Esophagus squamous epithelium (tissue), 5 donors: ENCODE measurements at regions not wholly inside any gene's neighbourhood (a gene's known extent, or its start where the extent isn't known, plus 50 kb on each side); places are given as distances from the start of the nearest gene placed in this dataset.

Source experiments
- DNase-seq: peaks from one replicate; lab custom pipeline; 2025; lab: John Stamatoyannopoulos, UW
- H3K27ac ChIP-seq, 4 donors: fragments of 200-600 bp; sonication (generic); one replicate each; pipeline ENCODE4 v1.5.1; 2016 to 2019; ENCODE audit warnings: mild to moderate bottlenecking in 1 of 4
- H3K27me3 ChIP-seq, 4 donors: fragments of 200-600 bp; sonication (generic); 1 replicate in 3 of 4; 2 replicates in 1 of 4; pipeline versions ENCODE4 v1.5.1 to v1.6.0; 2017 to 2021; ENCODE audit warnings: antibody characterized with exemption in 1 of 4
- H3K36me3 ChIP-seq, 3 donors: fragments of 200-600 bp; sonication (generic); one replicate each; pipeline ENCODE4 v1.5.1; 2016 to 2019
- H3K4me1 ChIP-seq, 3 donors: fragments of 200-600 bp; sonication (generic); one replicate each; pipeline ENCODE4 v1.5.1; 2017 to 2019
- H3K4me3 ChIP-seq, 4 donors: fragments of 200-600 bp; sonication (generic); 1 replicate in 3 of 4; 2 replicates in 1 of 4; pipeline ENCODE4 v1.5.1; 2016 to 2019; ENCODE audit warnings: mild to moderate bottlenecking in 2 of 4, moderate library complexity in 1 of 4
- H3K9me3 ChIP-seq, 3 donors: fragments of 200-600 bp; sonication (generic); one replicate each; pipeline ENCODE4 v1.5.1; 2016 to 2019
- CTCF ChIP-seq, 6 experiments: fragments of 450-650 bp in 4 of 6; fragments of 200-600 bp in 2 of 6; sonication (generic) in 2 of 6; IDR thresholded peaks; one replicate each; pipeline ENCODE4 v1.5.1; 2016 to 2019; ENCODE audit warnings: antibody characterized with exemption in 6 of 6, mild to moderate bottlenecking in 4 of 6, moderate library complexity in 4 of 6
- POLR2A ChIP-seq, 4 donors: fragments of 450-650 bp; IDR thresholded peaks; one replicate each; pipeline ENCODE4 v1.6.1; 2017; ENCODE audit warnings: antibody characterized with exemption in 4 of 4, mild to moderate bottlenecking in 4 of 4, moderate library complexity in 3 of 4
- WGBS, 2 donors: methylation state at CpG; one replicate each; pipeline ENCODE4 v1.1.5; 2018; 5-methylcytosine and 5-hydroxymethylcytosine counted together
- intact Hi-C: fragments of 100-400 bp; cut with DNase I; formaldehyde crosslinking; loops from one replicate; pipeline ENCODE4 v1.15.0; 2022
- donor health status: DM: yes; HTN: yes; CAD: no.

- Histone ChIP-seq H3K4me3 (no peak overlapping the region), H3K27ac (no peak overlapping the region), H3K9me3 (no peaks in the 10 kb centered on the region), H3K4me1 (peaks cover 0 to 6% (median 3%) of the 10 kb centered on the region in 3 donors), H3K36me3 (no peaks in the 10 kb centered on the region), H3K27me3 (no peaks in the 10 kb centered on the region)
- no peak for DNase-seq
- 100% methylated on average over 1 of the region's 1 CpG for WGBS, 2 donors
- intact Hi-C loops, result no loop called here
- no peak for TF ChIP-seq POLR2A (IDR thresholded peaks at IDR 0.05)
- TF ChIP-seq CTCF (IDR thresholded peaks at IDR 0.05), result no peak
Measured at GRCh38 chr6:150535818-150536220, 63.9 kb upstream of the PLEKHG1 start.

GRCh38 chr6:150536835-150537234 is 62.9 kb upstream of the PLEKHG1 start:
- DNase-seq, result no peak
- H3K27me3 ChIP-seq, result no peaks in the 10 kb centered on the region
- H3K4me3 ChIP-seq, result no peak overlapping the region
- WGBS, 2 donors, result 60 to 75% methylated on average over 4 of the region's 4 CpGs
- peak overlapping the region in 2 of 4 donors; percentile 29 to 63 for H3K27ac ChIP-seq
- intact Hi-C loops, result no loop called here
- H3K4me1 ChIP-seq, result peaks cover 0 to 6% (median 3%) of the 10 kb centered on the region in 3 donors
- TF ChIP-seq POLR2A (IDR thresholded peaks at IDR 0.05) (no peak), CTCF (IDR thresholded peaks at IDR 0.05) (no peak)
- no peaks in the 10 kb centered on the region for H3K36me3 ChIP-seq
- no peaks in the 10 kb centered on the region for H3K9me3 ChIP-seq

DNA sequence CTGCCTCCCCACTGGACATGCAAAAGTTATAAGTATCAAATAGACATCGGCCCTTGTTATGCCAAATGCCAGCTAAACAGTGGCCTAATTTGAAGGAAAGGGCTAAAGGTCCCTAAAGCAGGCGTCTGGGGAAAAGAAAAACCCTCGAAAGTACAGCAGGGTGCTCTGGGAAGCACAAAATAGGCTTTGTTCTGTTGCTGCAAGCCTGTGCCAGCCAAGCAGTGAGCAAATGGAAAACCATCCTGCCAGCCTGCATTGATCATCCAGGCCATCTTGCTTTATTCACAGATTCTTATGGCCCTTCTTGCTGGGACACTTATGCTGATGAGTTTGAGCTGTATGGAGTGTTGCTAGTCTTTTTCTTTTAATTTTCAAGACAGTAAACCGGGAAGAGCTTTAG is 62.2 kb upstream of the PLEKHG1 start:
- intact Hi-C loops, result no loop called here
- no peak for DNase-seq
- Histone ChIP-seq H3K4me3 (no peak overlapping the region), H3K36me3 (no peaks in the 10 kb centered on the region), H3K9me3 (no peaks in the 10 kb centered on the region), H3K4me1 (peaks cover 0 to 6% (median 3%) of the 10 kb centered on the region in 3 donors), H3K27ac (peak overlapping the region in 2 of 4 donors; percentile 29 to 63), H3K27me3 (peaks cover 0 to 3% (median 0%) of the 10 kb centered on the region in 4 donors)
- no peak for TF ChIP-seq POLR2A (IDR thresholded peaks at IDR 0.05)
- TF ChIP-seq CTCF (IDR thresholded peaks at IDR 0.05), result no peak
- 62% methylated on average over 4 of the region's 4 CpGs for WGBS, 2 donors

- peaks cover 0 to 6% (median 3%) of the 10 kb centered on the region in 3 donors for H3K4me1 ChIP-seq
- intact Hi-C loops, result no loop called here
- H3K27ac ChIP-seq, result peak overlapping the region in 2 of 4 donors; percentile 29 to 63
- TF ChIP-seq POLR2A (IDR thresholded peaks at IDR 0.05) (no peak), CTCF (IDR thresholded peaks at IDR 0.05) (no peak)
- H3K36me3 ChIP-seq, result no peaks in the 10 kb centered on the region
- peaks cover 0 to 3% (median 0%) of the 10 kb centered on the region in 4 donors for H3K27me3 ChIP-seq
- no peaks in the 10 kb centered on the region for H3K9me3 ChIP-seq
- no peak for DNase-seq
- WGBS, 2 donors, result 31 to 67% methylated on average over 1 of the region's 1 CpG
- H3K4me3 ChIP-seq, result no peak overlapping the region
Measured at GRCh38 chr6:150537893-150538292, 61.8 kb upstream of the PLEKHG1 start.

GRCh38 chr6:150539111-150539510 is 60.6 kb upstream of the PLEKHG1 start:
- intact Hi-C loops, result no loop called here
- 87 to 94% methylated on average over 2 of the region's 2 CpGs for WGBS, 2 donors
- H3K4me3 ChIP-seq, result no peak overlapping the region
- H3K9me3 ChIP-seq, result no peaks in the 10 kb centered on the region
- no peak overlapping the region for H3K27ac ChIP-seq
- no peak for TF ChIP-seq POLR2A (IDR thresholded peaks at IDR 0.05)
- no peak for TF ChIP-seq CTCF (IDR thresholded peaks at IDR 0.05)
- no peaks in the 10 kb centered on the region for H3K36me3 ChIP-seq
- H3K4me1 ChIP-seq, result peaks cover 0 to 6% (median 3%) of the 10 kb centered on the region in 3 donors
- H3K27me3 ChIP-seq, result peaks cover 0 to 3% (median 0%) of the 10 kb centered on the region in 4 donors
- DNase-seq, result no peak
